Fibroblast of the aortic adventitia (primary cell): ENCODE measurements at regions not wholly inside any gene's neighbourhood (a gene's known extent, or its start where the extent isn't known, plus 50 kb on each side); places are given as distances from the start of the nearest gene placed in this dataset.

Source experiments
- DNase-seq: peaks from one replicate; pipeline ENCODE4 v3.0.0-alpha.2; 2010; ENCODE audit warnings: low read depth
- H3K4me3 ChIP-seq: 2 replicates; pipeline ENCODE4 v1.5.1; 2011; ENCODE audit warnings: low read depth, mild to moderate bottlenecking, control low read depth, low read length, moderate library complexity
- CTCF ChIP-seq: IDR thresholded peaks from 2 replicates; pipeline ENCODE4 v1.5.1; 2011; ENCODE audit warnings: mild to moderate bottlenecking, low read length, control low read depth, inconsistent platforms; ENCODE audit not compliant: insufficient read depth

DNA sequence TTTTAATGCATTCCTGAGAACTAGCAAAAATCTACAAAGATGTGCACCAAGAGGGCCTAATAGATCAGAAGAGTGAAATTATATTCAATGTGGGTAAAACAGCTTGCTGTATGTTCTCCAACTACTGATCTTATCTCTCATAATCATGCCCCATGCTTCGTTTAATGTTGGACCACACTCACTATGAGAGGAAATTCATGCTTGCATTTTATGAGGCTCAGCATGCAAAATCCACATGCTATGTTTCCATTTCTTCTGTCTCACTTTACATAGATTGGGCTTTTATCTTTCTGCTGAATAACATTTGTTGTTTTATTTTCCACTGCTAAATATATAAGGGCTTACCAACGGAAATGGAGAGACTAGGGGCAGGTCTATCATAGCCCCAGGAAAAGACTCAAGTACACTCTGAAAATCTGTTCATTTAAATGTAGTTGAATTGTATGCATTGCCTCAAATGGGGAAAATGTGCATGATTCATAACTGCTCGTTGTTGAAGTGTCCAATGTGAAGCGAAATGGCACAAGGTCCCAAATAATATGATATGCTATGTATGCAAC is 474.2 kb downstream of the EFNA5 start:
- H3K4me3 ChIP-seq: no peak overlapping the region

DNA sequence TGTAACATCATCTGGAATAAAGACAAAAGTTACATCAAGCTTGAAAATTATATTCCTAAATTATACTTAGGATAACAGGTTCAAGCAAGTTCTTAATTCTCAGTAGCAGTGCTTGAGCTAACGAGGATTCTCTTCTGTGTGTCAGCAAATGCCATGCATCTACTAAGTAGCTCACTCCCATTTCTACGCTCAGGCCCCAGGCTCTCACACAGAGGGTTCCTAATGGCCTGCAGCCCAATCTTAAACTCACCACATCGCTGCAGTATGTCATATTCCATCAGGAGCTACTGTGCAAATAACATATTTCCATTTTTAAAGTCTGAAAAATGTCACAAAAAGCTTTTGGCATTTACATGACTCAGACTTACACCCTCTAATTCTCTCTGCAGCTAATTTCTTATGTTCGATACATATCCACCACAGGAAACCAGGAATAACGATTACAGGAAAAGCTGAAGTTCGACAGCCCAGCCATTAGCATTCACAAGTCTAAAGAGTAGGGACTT is 474.8 kb downstream of the EFNA5 start:
- no peak overlapping the region for H3K4me3 ChIP-seq
- no peak for DNase-seq
- TF ChIP-seq CTCF: no peak

More for the DNA sequence above, 474.2 kb downstream of the EFNA5 start:
- no peak for DNase-seq
- no peak for TF ChIP-seq CTCF

DNA sequence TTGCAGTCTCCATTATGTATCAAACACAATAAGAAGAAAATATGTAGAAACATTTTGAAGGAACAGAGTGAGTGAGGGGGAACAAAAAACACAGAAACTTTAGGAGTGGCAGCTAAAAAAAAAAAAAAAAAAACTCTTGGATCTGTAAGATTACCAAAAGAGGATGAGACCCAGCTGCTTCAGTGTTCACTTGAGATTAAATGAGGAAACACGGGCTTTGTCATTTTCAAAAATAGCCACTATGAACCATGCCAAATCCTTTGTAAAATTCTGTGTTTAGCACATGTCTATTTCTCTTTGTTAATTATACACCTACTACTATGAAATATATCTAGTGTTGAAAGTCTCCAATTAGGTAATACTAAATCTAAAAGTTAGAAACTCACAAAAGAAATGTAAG is 485.9 kb downstream of the EFNA5 start:
- no peak overlapping the region for H3K4me3 ChIP-seq
- DNase-seq: no peak
- no peak for TF ChIP-seq CTCF

- no peak overlapping the region for H3K4me3 ChIP-seq
- no peak for TF ChIP-seq CTCF
- DNase-seq: no peak
These were observed 486.7 kb downstream of the EFNA5 start for GRCh38 chr5:107184066-107184465.

- DNase-seq: no peak
- no peak for TF ChIP-seq CTCF
These were observed 500.1 kb downstream of the EFNA5 start for GRCh38 chr5:107170620-107171019.

GRCh38 chr5:107169867-107170266 is 500.9 kb downstream of the EFNA5 start:
- DNase-seq: no peak
- TF ChIP-seq CTCF: no peak
- no peak overlapping the region for H3K4me3 ChIP-seq

More at GRCh38 chr5:107170620-107171019, 500.1 kb downstream of the EFNA5 start:
- no peak overlapping the region for H3K4me3 ChIP-seq
